ENCODE measurements at regions not wholly inside any gene's neighbourhood (a gene's known extent, or its start where the extent isn't known, plus 50 kb on each side); places are given as distances from the start of the nearest gene placed in this dataset.

DNA sequence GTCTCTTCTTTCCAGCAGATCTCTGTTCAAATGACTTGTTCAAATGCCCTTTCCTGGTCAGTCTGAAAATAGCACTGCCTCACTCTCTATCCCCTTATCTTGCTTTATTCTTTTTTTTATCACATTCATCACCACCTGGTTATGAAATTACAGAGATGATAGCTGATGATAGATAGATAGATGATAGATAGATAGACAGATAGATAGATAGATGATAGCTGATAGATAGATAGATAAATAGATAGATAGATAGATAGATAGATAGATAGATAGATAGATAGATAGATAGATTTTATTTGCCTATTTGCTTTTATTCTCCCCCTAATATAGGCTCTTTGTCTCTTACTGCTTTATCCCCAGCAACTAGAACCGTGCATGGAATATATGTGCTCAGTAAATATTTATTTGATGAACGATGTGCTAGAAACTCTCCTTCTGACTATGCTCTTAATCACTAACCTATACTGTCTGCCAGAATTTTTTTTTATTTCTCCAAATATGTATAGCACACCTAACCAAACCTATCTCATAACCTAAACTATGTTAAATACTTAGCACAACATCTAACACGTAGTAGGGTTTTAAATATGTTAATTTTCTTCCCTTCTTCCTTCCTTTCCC lies 372.8 kb upstream of the DUSP10 start:
- TF ChIP-seq, protein P1, sequence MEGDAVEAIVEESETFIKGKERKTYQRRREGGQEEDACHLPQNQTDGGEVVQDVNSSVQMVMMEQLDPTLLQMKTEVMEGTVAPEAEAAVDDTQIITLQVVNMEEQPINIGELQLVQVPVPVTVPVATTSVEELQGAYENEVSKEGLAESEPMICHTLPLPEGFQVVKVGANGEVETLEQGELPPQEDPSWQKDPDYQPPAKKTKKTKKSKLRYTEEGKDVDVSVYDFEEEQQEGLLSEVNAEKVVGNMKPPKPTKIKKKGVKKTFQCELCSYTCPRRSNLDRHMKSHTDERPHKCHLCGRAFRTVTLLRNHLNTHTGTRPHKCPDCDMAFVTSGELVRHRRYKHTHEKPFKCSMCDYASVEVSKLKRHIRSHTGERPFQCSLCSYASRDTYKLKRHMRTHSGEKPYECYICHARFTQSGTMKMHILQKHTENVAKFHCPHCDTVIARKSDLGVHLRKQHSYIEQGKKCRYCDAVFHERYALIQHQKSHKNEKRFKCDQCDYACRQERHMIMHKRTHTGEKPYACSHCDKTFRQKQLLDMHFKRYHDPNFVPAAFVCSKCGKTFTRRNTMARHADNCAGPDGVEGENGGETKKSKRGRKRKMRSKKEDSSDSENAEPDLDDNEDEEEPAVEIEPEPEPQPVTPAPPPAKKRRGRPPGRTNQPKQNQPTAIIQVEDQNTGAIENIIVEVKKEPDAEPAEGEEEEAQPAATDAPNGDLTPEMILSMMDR (IDR thresholded peaks at IDR 0.05 in 8 of 11, conservative IDR thresholded peaks at IDR 0.05 in 3 of 11) = no peak
- TF ChIP-seq POLR2A (IDR thresholded peaks at IDR 0.05) = no peak
